ENCODE measurements at regions not wholly inside any gene's neighbourhood (a gene's known extent, or its start where the extent isn't known, plus 50 kb on each side); places are given as distances from the start of the nearest gene placed in this dataset.

DNA sequence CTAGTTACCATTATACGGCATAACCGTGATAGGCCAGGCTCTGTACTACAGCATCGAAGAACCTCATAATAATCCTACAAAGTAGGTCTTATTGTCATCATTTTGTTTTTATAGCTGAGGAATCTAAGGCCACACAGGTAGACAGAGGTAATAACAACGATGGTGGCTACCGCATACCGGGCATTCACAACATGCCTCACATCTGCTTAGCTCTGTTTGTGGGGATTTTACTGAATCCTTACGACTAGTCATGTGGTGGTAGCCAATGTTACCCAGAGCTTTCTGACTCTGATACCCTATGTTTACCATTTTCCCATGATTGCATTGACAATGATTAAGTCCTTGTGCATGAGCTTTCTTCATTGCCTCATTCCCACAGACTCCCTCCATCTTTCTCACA is 269.4 kb downstream of the TCF7L2 start:
- ATAC-seq (ENCODE audit: insufficient read depth, low read depth) (no peak), DNase-seq (no peak)
- Histone ChIP-seq H3K27me3 (ENCODE audit: insufficient read depth, low read length, poor library complexity) (peaks cover 2% of the 10 kb centered on the region), H3K79me2 (ENCODE audit: insufficient read depth, low read length) (no peaks in the 10 kb centered on the region), H2AFZ (ENCODE audit: low read depth, low read length) (no peak overlapping the region), H3K4me3 (ENCODE audit: low read depth in 1 of 2, low read length in 2 of 2) (no peak overlapping the region), H3K9ac (ENCODE audit: low read depth, low read length) (no peak overlapping the region), H3K27ac (ENCODE audit: low read length) (no peak overlapping the region), H3K36me3 (ENCODE audit: insufficient read depth, low read length) (no peaks in the 10 kb centered on the region), H3K4me2 (ENCODE audit: insufficient read depth, low read length) (no peak overlapping the region), H4K20me1 (ENCODE audit: insufficient read depth, low read length) (no peaks in the 10 kb centered on the region), H3K4me1 (ENCODE audit: insufficient read depth, low read length) (no peaks in the 10 kb centered on the region), H3K9me3 (ENCODE audit: insufficient read depth, low read length, severe bottlenecking) (no peaks in the 10 kb centered on the region)
- TF ChIP-seq EZH2 (IDR thresholded peaks at IDR 0.05; ENCODE audit: borderline replicate concordance, low read depth, low read length, severe bottlenecking), result no peak
- TF ChIP-seq, protein P1, sequence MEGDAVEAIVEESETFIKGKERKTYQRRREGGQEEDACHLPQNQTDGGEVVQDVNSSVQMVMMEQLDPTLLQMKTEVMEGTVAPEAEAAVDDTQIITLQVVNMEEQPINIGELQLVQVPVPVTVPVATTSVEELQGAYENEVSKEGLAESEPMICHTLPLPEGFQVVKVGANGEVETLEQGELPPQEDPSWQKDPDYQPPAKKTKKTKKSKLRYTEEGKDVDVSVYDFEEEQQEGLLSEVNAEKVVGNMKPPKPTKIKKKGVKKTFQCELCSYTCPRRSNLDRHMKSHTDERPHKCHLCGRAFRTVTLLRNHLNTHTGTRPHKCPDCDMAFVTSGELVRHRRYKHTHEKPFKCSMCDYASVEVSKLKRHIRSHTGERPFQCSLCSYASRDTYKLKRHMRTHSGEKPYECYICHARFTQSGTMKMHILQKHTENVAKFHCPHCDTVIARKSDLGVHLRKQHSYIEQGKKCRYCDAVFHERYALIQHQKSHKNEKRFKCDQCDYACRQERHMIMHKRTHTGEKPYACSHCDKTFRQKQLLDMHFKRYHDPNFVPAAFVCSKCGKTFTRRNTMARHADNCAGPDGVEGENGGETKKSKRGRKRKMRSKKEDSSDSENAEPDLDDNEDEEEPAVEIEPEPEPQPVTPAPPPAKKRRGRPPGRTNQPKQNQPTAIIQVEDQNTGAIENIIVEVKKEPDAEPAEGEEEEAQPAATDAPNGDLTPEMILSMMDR (IDR thresholded peaks at IDR 0.05; ENCODE audit: borderline replicate concordance, extremely low read depth, low read length, poor library complexity, severe bottlenecking), result no peak

DNA sequence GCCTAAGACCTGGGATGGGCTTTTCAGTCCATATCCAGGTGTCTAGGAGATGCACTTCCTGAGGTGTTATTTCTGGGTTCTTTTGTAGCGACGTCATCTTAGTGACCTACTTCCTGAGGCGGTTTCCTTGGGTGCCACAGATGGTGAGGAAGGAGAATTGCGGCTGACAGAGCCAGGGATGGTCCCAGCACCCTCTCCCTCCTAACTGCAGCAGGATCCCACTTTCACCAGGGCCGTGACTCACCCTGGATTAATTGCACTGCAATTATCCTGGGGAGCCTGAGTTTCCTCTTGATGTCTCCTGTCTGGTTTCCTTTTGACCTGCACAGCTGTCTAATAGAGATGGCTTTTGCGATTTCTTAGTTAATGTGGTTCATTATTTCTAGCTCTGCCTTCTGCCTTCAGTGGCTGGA is 271.7 kb downstream of the TCF7L2 start:
- ATAC-seq (ENCODE audit: insufficient read depth, low read depth), result peak; percentile 59
- H2AFZ ChIP-seq (ENCODE audit: low read depth, low read length), result no peak overlapping the region
- H3K9me3 ChIP-seq (ENCODE audit: insufficient read depth, low read length, severe bottlenecking), result no peaks in the 10 kb centered on the region
- no peaks in the 10 kb centered on the region for H3K36me3 ChIP-seq (ENCODE audit: insufficient read depth, low read length)
- TF ChIP-seq, protein P1 (IDR thresholded peaks at IDR 0.05; ENCODE audit: borderline replicate concordance, extremely low read depth, low read length, poor library complexity, severe bottlenecking), result peak; percentile 35
- TF ChIP-seq EZH2 (IDR thresholded peaks at IDR 0.05; ENCODE audit: borderline replicate concordance, low read depth, low read length, severe bottlenecking), result no peak
- peaks cover 4% of the 10 kb centered on the region; the same call in 1 of the 2 replicates for H4K20me1 ChIP-seq (ENCODE audit: insufficient read depth, low read length)
- no peaks in the 10 kb centered on the region for H3K79me2 ChIP-seq (ENCODE audit: insufficient read depth, low read length)
- no peak overlapping the region for H3K4me2 ChIP-seq (ENCODE audit: insufficient read depth, low read length)
- DNase-seq, result peak; percentile 14
- peaks cover 10% of the 10 kb centered on the region for H3K27me3 ChIP-seq (ENCODE audit: insufficient read depth, low read length, poor library complexity)
- no peak overlapping the region for H3K9ac ChIP-seq (ENCODE audit: low read depth, low read length)
- H3K4me1 ChIP-seq (ENCODE audit: insufficient read depth, low read length), result peaks cover 9% of the 10 kb centered on the region
- no peak overlapping the region for H3K4me3 ChIP-seq (ENCODE audit: low read depth in 1 of 2, low read length in 2 of 2)
- no peak overlapping the region for H3K27ac ChIP-seq (ENCODE audit: low read length)

DNA sequence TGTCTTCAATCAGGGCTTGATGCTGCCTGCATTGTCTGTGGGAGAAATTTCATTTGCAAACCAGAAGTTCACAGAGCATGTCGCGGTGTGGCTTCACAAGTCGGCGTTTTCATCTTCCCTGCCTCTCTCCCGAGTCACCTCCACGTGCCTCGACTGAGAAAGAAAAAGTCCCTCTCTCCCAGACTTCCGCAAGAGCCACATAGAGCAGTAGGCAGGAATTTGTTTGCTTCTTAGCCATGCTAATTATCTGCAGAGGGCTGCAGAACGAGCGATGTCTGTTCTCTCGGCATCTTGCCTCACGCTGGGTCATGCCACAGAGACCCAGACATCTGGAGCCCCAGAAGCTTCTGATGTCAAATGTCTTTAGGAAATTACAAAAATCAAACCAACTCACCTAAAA is 272.2 kb downstream of the TCF7L2 start:
- Histone ChIP-seq H3K27me3 (ENCODE audit: insufficient read depth, low read length, poor library complexity) (peaks cover 13% of the 10 kb centered on the region), H3K4me2 (ENCODE audit: insufficient read depth, low read length) (no peak overlapping the region), H3K27ac (ENCODE audit: low read length) (no peak overlapping the region), H3K9ac (ENCODE audit: low read depth, low read length) (no peak overlapping the region), H4K20me1 (ENCODE audit: insufficient read depth, low read length) (peaks cover 5% of the 10 kb centered on the region; the same call in 1 of the 2 replicates), H3K4me3 (ENCODE audit: low read depth in 1 of 2, low read length in 2 of 2) (no peak overlapping the region), H3K9me3 (ENCODE audit: insufficient read depth, low read length, severe bottlenecking) (no peaks in the 10 kb centered on the region), H3K79me2 (ENCODE audit: insufficient read depth, low read length) (no peaks in the 10 kb centered on the region), H2AFZ (ENCODE audit: low read depth, low read length) (no peak overlapping the region), H3K4me1 (ENCODE audit: insufficient read depth, low read length) (peaks cover 14% of the 10 kb centered on the region), H3K36me3 (ENCODE audit: insufficient read depth, low read length) (no peaks in the 10 kb centered on the region)
- no peak for TF ChIP-seq EZH2 (IDR thresholded peaks at IDR 0.05; ENCODE audit: borderline replicate concordance, low read depth, low read length, severe bottlenecking)
- TF ChIP-seq, protein P1 (IDR thresholded peaks at IDR 0.05; ENCODE audit: borderline replicate concordance, extremely low read depth, low read length, poor library complexity, severe bottlenecking), result no peak
- no peak for DNase-seq
- no peak for ATAC-seq (ENCODE audit: insufficient read depth, low read depth)

DNA sequence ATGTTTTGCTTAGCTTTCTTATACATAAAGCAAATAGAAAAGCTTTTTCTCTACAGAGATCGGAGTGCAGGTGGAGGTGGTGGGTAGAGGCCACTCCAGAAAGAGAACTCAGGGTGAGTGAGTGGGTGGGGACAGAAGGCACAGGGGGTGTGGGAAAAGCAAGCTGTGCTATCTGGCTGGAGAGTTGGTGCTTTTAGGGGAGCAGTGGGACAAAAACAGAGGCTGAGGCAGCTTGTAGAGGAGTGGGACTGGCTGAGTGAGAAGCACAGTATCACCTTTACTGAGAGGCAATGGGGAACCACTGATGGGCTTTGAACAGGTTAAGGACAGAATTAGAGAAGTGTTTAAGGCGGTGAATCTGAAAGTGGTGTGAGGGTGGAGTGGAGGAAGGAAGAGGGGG is 275.3 kb downstream of the TCF7L2 start:
- Histone ChIP-seq H3K27me3 (ENCODE audit: insufficient read depth, low read length, poor library complexity) (peaks cover 18% of the 10 kb centered on the region), H3K9me3 (ENCODE audit: insufficient read depth, low read length, severe bottlenecking) (no peaks in the 10 kb centered on the region), H3K4me1 (ENCODE audit: insufficient read depth, low read length) (peaks cover 14% of the 10 kb centered on the region), H3K4me2 (ENCODE audit: insufficient read depth, low read length) (no peak overlapping the region), H3K9ac (ENCODE audit: low read depth, low read length) (no peak overlapping the region), H4K20me1 (ENCODE audit: insufficient read depth, low read length) (peaks cover 10% of the 10 kb centered on the region; the same call in 1 of the 2 replicates), H2AFZ (ENCODE audit: low read depth, low read length) (no peak overlapping the region), H3K36me3 (ENCODE audit: insufficient read depth, low read length) (no peaks in the 10 kb centered on the region), H3K79me2 (ENCODE audit: insufficient read depth, low read length) (no peaks in the 10 kb centered on the region), H3K27ac (ENCODE audit: low read length) (no peak overlapping the region), H3K4me3 (ENCODE audit: low read depth in 1 of 2, low read length in 2 of 2) (no peak overlapping the region)
- ATAC-seq (ENCODE audit: insufficient read depth, low read depth) (no peak), DNase-seq (no peak)
- TF ChIP-seq, protein P1 (IDR thresholded peaks at IDR 0.05; ENCODE audit: borderline replicate concordance, extremely low read depth, low read length, poor library complexity, severe bottlenecking), result no peak
- TF ChIP-seq EZH2 (IDR thresholded peaks at IDR 0.05; ENCODE audit: borderline replicate concordance, low read depth, low read length, severe bottlenecking), result no peak
